ENCODE measurements at regions not wholly inside any gene's neighbourhood (a gene's known extent, or its start where the extent isn't known, plus 50 kb on each side); places are given as distances from the start of the nearest gene placed in this dataset.

- TF ChIP-seq POLR2AphosphoS5 (IDR thresholded peaks at IDR 0.05; ENCODE audit: low read depth, low read length) (no peak), CTCF (IDR thresholded peaks at IDR 0.05) (no peak), SIN3A (IDR thresholded peaks at IDR 0.05; ENCODE audit: borderline replicate concordance, insufficient read depth, low read depth, low read length) (no peak), REST (IDR thresholded peaks at IDR 0.05; ENCODE audit: insufficient read depth in 1 of 2, low read depth in 2 of 2, low read length in 1 of 2) (no peak)
Observed at GRCh38 chr9:26725573-26725972, 167.0 kb downstream of the CAAP1 start.
